ENCODE measurements at regions not wholly inside any gene's neighbourhood (a gene's known extent, or its start where the extent isn't known, plus 50 kb on each side); places are given as distances from the start of the nearest gene placed in this dataset.

- Histone ChIP-seq H3K27me3 (no peaks in the 10 kb centered on the region), H3K27ac (no peak overlapping the region), H3K4me3 (no peak overlapping the region), H3K36me3 (no peaks in the 10 kb centered on the region), H3K9me3 (no peaks in the 10 kb centered on the region), H3K4me1 (no peaks in the 10 kb centered on the region)
- no peak for DNase-seq
- TF ChIP-seq EP300 (IDR thresholded peaks at IDR 0.05; ENCODE audit: low read depth) (no peak), POLR2A (IDR thresholded peaks at IDR 0.05) (no peak), POLR2AphosphoS5 (IDR thresholded peaks at IDR 0.05) (no peak), CTCF (IDR thresholded peaks at IDR 0.05) (no peak)
- 88% methylated on average over 8 of the region's 8 CpGs; no CpG with 5 or more reads in 1 of the 2 donors for WGBS, 2 donors (ENCODE audit: low coverage in 1 of 2)
- in situ Hi-C loops (cut with MboI; ENCODE audit: low pct_ligation_motif_present in 1 of 4, low pct_unique_long_range_greater_than_20kb in 1 of 4, low sequenced_read_pairs in 3 of 4) (no loop called here), intact Hi-C loops (cut with DNase I; ENCODE audit: low total_unique reads) (no loop called here)
Observed at GRCh38 chr7:52455571-52455970, 579.9 kb upstream of the POM121L12 start.

- no peaks in the 10 kb centered on the region for H3K27me3 ChIP-seq
- no peaks in the 10 kb centered on the region for H3K4me1 ChIP-seq
- intact Hi-C loops (cut with DNase I; ENCODE audit: low total_unique reads): no loop called here
- TF ChIP-seq CTCF (IDR thresholded peaks at IDR 0.05) (no peak), POLR2AphosphoS5 (IDR thresholded peaks at IDR 0.05) (no peak), EP300 (IDR thresholded peaks at IDR 0.05; ENCODE audit: low read depth) (no peak), POLR2A (IDR thresholded peaks at IDR 0.05) (no peak)
- H3K36me3 ChIP-seq: no peaks in the 10 kb centered on the region
- in situ Hi-C loops (cut with MboI; ENCODE audit: low pct_ligation_motif_present in 1 of 4, low pct_unique_long_range_greater_than_20kb in 1 of 4, low sequenced_read_pairs in 3 of 4): no loop called here
- H3K9me3 ChIP-seq: no peaks in the 10 kb centered on the region
- H3K27ac ChIP-seq: no peak overlapping the region
- H3K4me3 ChIP-seq: no peak overlapping the region
- WGBS, 2 donors (ENCODE audit: low coverage in 1 of 2): 76 to 82% methylated on average over 3 of the region's 3 CpGs
- DNase-seq: no peak
Observed at GRCh38 chr7:52450816-52451215, 584.6 kb upstream of the POM121L12 start.

- no peak overlapping the region for H3K27ac ChIP-seq
- no peaks in the 10 kb centered on the region for H3K27me3 ChIP-seq
- 53 to 68% methylated on average over 3 of the region's 3 CpGs for WGBS, 2 donors (ENCODE audit: low coverage in 1 of 2)
- H3K36me3 ChIP-seq: no peaks in the 10 kb centered on the region
- intact Hi-C loops (cut with DNase I; ENCODE audit: low total_unique reads) (no loop called here), in situ Hi-C loops (cut with MboI; ENCODE audit: low pct_ligation_motif_present in 1 of 4, low pct_unique_long_range_greater_than_20kb in 1 of 4, low sequenced_read_pairs in 3 of 4) (no loop called here)
- TF ChIP-seq POLR2AphosphoS5 (IDR thresholded peaks at IDR 0.05) (no peak), EP300 (IDR thresholded peaks at IDR 0.05; ENCODE audit: low read depth) (no peak), POLR2A (IDR thresholded peaks at IDR 0.05) (no peak), CTCF (IDR thresholded peaks at IDR 0.05) (no peak)
- DNase-seq: no peak
- H3K9me3 ChIP-seq: peaks cover 0 to 5% of the 10 kb centered on the region in 2 donors
- no peaks in the 10 kb centered on the region for H3K4me1 ChIP-seq
- no peak overlapping the region for H3K4me3 ChIP-seq
Observed at GRCh38 chr7:52447581-52448180, 587.8 kb upstream of the POM121L12 start.

- no peak for DNase-seq
- no peaks in the 10 kb centered on the region for H3K36me3 ChIP-seq
- no peaks in the 10 kb centered on the region for H3K27me3 ChIP-seq
- 95 to 96% methylated on average over 4 of the region's 4 CpGs for WGBS, 2 donors (ENCODE audit: low coverage in 1 of 2)
- no peak for TF ChIP-seq EP300 (IDR thresholded peaks at IDR 0.05; ENCODE audit: low read depth)
- no peak for TF ChIP-seq CTCF (IDR thresholded peaks at IDR 0.05)
- no peak for TF ChIP-seq POLR2AphosphoS5 (IDR thresholded peaks at IDR 0.05)
- no peak for TF ChIP-seq POLR2A (IDR thresholded peaks at IDR 0.05)
- H3K4me3 ChIP-seq: no peak overlapping the region
- no peaks in the 10 kb centered on the region for H3K9me3 ChIP-seq
- no peaks in the 10 kb centered on the region for H3K4me1 ChIP-seq
- H3K27ac ChIP-seq: no peak overlapping the region
- in situ Hi-C loops (cut with MboI; ENCODE audit: low pct_ligation_motif_present in 1 of 4, low pct_unique_long_range_greater_than_20kb in 1 of 4, low sequenced_read_pairs in 3 of 4) (no loop called here), intact Hi-C loops (cut with DNase I; ENCODE audit: low total_unique reads) (no loop called here)
Observed at GRCh38 chr7:52436278-52436677, 599.2 kb upstream of the POM121L12 start.
